ENCODE measurements at regions not wholly inside any gene's neighbourhood (a gene's known extent, or its start where the extent isn't known, plus 50 kb on each side); places are given as distances from the start of the nearest gene placed in this dataset.

- WGBS (ENCODE audit: insufficient coverage, low coverage, low lambda C conversion rate, missing lambda C conversion rate) = 76% methylated on average over 4 of the region's 4 CpGs
- Histone ChIP-seq H3K27me3 (no peaks in the 10 kb centered on the region), H3K4me3 (no peak overlapping the region), H3K4me1 (no peaks in the 10 kb centered on the region), H3K9me3 (no peaks in the 10 kb centered on the region), H3K27ac (no peak overlapping the region), H3K36me3 (no peaks in the 10 kb centered on the region)
- DNase-seq (no peak), ATAC-seq (no peak)
- intact Hi-C loops (cut with DNase I) = no loop called here
- TF ChIP-seq POLR2A (IDR thresholded peaks at IDR 0.05) = no peak
These were observed 328.5 kb upstream of the AUTS2 start for GRCh38 chr7:69269806-69270205.

- no peak for TF ChIP-seq POLR2A (IDR thresholded peaks at IDR 0.05)
- TF ChIP-seq, protein P1, sequence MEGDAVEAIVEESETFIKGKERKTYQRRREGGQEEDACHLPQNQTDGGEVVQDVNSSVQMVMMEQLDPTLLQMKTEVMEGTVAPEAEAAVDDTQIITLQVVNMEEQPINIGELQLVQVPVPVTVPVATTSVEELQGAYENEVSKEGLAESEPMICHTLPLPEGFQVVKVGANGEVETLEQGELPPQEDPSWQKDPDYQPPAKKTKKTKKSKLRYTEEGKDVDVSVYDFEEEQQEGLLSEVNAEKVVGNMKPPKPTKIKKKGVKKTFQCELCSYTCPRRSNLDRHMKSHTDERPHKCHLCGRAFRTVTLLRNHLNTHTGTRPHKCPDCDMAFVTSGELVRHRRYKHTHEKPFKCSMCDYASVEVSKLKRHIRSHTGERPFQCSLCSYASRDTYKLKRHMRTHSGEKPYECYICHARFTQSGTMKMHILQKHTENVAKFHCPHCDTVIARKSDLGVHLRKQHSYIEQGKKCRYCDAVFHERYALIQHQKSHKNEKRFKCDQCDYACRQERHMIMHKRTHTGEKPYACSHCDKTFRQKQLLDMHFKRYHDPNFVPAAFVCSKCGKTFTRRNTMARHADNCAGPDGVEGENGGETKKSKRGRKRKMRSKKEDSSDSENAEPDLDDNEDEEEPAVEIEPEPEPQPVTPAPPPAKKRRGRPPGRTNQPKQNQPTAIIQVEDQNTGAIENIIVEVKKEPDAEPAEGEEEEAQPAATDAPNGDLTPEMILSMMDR (IDR thresholded peaks at IDR 0.05) = no peak
- no peaks in the 10 kb centered on the region for H3K36me3 ChIP-seq
- no peak overlapping the region for H3K27ac ChIP-seq
- 63% methylated on average over 1 of the region's 1 CpG for WGBS (ENCODE audit: insufficient coverage, low coverage, low lambda C conversion rate, missing lambda C conversion rate)
- DNase-seq (no peak), ATAC-seq (no peak)
- H3K4me1 ChIP-seq = no peaks in the 10 kb centered on the region
- intact Hi-C loops (cut with DNase I) = no loop called here
- no peaks in the 10 kb centered on the region for H3K9me3 ChIP-seq
- H3K27me3 ChIP-seq = no peaks in the 10 kb centered on the region
- no peak overlapping the region for H3K4me3 ChIP-seq
These were observed 326.2 kb upstream of the AUTS2 start for GRCh38 chr7:69272101-69272500.

DNA sequence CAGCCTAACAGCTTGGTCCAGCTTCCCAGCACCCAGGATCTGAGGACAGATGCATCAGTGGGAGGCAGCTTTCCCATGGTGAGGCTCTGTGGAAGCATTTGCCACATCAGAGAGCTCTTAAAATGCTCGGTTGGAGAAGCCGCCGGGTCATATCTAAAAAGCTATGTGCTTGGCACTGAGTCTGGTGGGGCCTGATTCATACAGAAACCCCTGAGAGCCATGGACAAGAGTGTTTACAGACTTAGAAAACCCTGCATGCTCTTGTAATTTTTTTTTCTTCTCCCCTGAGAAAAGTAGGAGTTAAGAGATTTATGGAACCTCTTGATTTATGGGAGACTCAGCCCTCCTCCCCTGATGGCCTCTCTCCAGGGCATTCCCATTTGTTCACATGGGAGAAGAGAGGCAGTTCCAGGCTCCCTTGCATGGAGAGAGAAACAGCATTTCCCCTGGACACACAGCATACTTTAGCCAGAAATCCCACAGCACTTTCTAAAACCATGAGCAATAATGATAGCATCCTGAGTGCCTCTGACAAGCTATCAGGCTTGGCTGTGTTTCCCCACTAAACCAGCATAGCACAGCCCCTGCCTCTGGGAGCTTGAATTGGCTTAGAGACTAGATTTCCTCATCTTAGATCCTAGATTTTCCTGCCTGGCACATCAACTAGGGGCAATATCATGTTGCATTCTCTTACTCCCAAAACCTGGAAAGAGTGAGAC lies 322.1 kb upstream of the AUTS2 start:
- intact Hi-C loops (cut with DNase I) = no loop called here
- H3K9me3 ChIP-seq = no peaks in the 10 kb centered on the region
- no peaks in the 10 kb centered on the region for H3K4me1 ChIP-seq
- H3K27me3 ChIP-seq = no peaks in the 10 kb centered on the region
- ATAC-seq = no peak
- WGBS (ENCODE audit: insufficient coverage, low coverage, low lambda C conversion rate, missing lambda C conversion rate) = 89% methylated on average over 3 of the region's 3 CpGs
- H3K27ac ChIP-seq = no peak overlapping the region
- H3K36me3 ChIP-seq = no peaks in the 10 kb centered on the region
- no peak for TF ChIP-seq POLR2A (IDR thresholded peaks at IDR 0.05)
- TF ChIP-seq, protein P1 (IDR thresholded peaks at IDR 0.05) = no peak
- H3K4me3 ChIP-seq = no peak overlapping the region
- no peak for DNase-seq

DNA sequence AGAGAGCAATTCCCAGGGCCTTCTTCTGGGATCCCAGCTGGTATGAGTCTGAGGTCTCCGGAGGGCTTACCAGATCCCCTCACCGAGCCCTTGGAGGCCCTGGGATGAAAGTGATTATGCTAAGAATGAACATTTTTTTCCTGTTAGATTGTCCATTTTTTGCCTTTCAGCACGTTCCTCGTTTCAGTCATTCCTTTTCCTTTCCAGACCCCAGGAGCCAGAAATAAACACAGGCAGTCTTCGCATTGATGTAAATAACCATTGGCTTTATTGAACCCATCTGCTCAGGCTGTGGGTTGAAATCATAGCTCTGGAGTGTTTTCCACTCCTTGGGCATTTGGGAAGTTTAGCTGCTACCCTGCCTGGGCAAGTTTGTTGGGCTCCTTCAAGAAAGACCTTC lies 320.9 kb upstream of the AUTS2 start:
- 54% methylated on average over 5 of the region's 5 CpGs for WGBS (ENCODE audit: insufficient coverage, low coverage, low lambda C conversion rate, missing lambda C conversion rate)
- TF ChIP-seq POLR2A (IDR thresholded peaks at IDR 0.05) = no peak
- TF ChIP-seq, protein P1 (IDR thresholded peaks at IDR 0.05) = no peak
- no peaks in the 10 kb centered on the region for H3K36me3 ChIP-seq
- no peaks in the 10 kb centered on the region for H3K27me3 ChIP-seq
- H3K9me3 ChIP-seq = no peaks in the 10 kb centered on the region
- H3K4me3 ChIP-seq = no peak overlapping the region
- intact Hi-C loops (cut with DNase I) = no loop called here
- no peaks in the 10 kb centered on the region for H3K4me1 ChIP-seq
- DNase-seq = no peak
- ATAC-seq = no peak
- H3K27ac ChIP-seq = no peak overlapping the region

DNA sequence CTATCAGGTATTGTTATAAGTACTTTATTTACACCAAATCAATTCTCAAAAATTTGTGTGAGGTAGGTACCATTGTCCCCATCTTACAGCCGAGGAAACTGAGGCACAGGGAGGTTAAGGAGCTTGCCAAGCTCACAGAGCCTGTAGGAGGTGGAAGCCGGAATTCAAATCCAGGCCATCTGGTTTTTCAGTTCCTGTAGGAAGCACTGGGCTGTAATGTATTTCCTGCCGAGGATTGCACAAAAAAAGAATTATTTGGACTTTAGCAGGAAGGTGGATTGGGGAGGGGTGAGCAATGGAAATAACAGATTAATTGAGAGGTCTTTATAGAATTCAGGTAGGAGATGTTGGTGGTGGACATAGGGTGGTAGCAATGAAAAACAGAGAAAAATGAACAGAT lies 315.3 kb upstream of the AUTS2 start:
- Histone ChIP-seq H3K4me3 (no peak overlapping the region), H3K27me3 (no peaks in the 10 kb centered on the region), H3K27ac (no peak overlapping the region), H3K4me1 (no peaks in the 10 kb centered on the region), H3K9me3 (no peaks in the 10 kb centered on the region), H3K36me3 (no peaks in the 10 kb centered on the region)
- ATAC-seq = no peak
- intact Hi-C loops (cut with DNase I) = no loop called here
- no peak for TF ChIP-seq POLR2A (IDR thresholded peaks at IDR 0.05)
- TF ChIP-seq, protein P1 (IDR thresholded peaks at IDR 0.05) = no peak
- WGBS (ENCODE audit: insufficient coverage, low coverage, low lambda C conversion rate, missing lambda C conversion rate) = 28% methylated on average over 3 of the region's 3 CpGs
- no peak for DNase-seq
